DND-41 (cell line): ENCODE measurements at regions not wholly inside any gene's neighbourhood (a gene's known extent, or its start where the extent isn't known, plus 50 kb on each side); places are given as distances from the start of the nearest gene placed in this dataset.

Source experiments
- ATAC-seq: fragments of 200-7000 bp; cut with Tn5 transposase; 3 replicates; pipeline ENCODE4 v1.9.1; 2021; ENCODE audit warnings: low read depth; ENCODE audit not compliant: insufficient read depth
- DNase-seq: peaks from one replicate; pipeline ENCODE4 v3.0.0-alpha.2; 2020
- H2AFZ ChIP-seq: 2 replicates; pipeline ENCODE4 v1.6.0; 2012; ENCODE audit warnings: low read depth, low read length
- H3K27ac ChIP-seq: 2 replicates; pipeline ENCODE4 v1.5.1; 2012; ENCODE audit warnings: low read length, inconsistent platforms
- H3K27me3 ChIP-seq: fragments of 200-600 bp; sonication (generic); 2 replicates; pipeline ENCODE4 v1.6.0; 2012; ENCODE audit warnings: low read length, mild to moderate bottlenecking, inconsistent platforms; ENCODE audit not compliant: insufficient read depth, poor library complexity
- H3K36me3 ChIP-seq: 2 replicates; pipeline ENCODE4 v1.5.1; 2012; ENCODE audit warnings: low read length, inconsistent platforms; ENCODE audit not compliant: insufficient read depth
- H3K4me1 ChIP-seq: 2 replicates; pipeline ENCODE4 v1.5.1; 2012; ENCODE audit warnings: mild to moderate bottlenecking, low read length; ENCODE audit not compliant: insufficient read depth
- H3K4me2 ChIP-seq: 2 replicates; pipeline ENCODE4 v1.6.0; 2012; ENCODE audit warnings: mild to moderate bottlenecking, moderate library complexity, low read length, inconsistent platforms; ENCODE audit not compliant: insufficient read depth
- H3K4me3 ChIP-seq, 2 experiments: fragments of 200-600 bp in 1 of 2; shearing (Covaris generic) in 1 of 2; 2 replicates each; pipeline ENCODE4 v1.5.1; 2012 to 2016; ENCODE audit warnings: inconsistent platforms in 2 of 2, low read length in 2 of 2, mild to moderate bottlenecking in 2 of 2, low read depth in 1 of 2, moderate library complexity in 1 of 2
- H3K79me2 ChIP-seq: 2 replicates; pipeline ENCODE4 v1.6.0; 2012; ENCODE audit warnings: low read length, inconsistent platforms; ENCODE audit not compliant: insufficient read depth
- H3K9ac ChIP-seq: 2 replicates; pipeline ENCODE4 v1.6.0; 2012; ENCODE audit warnings: low read depth, mild to moderate bottlenecking, inconsistent platforms, low read length, moderate library complexity
- H3K9me3 ChIP-seq: 2 replicates; pipeline ENCODE4 v1.5.1; 2012; ENCODE audit warnings: low read length, moderate library complexity, mild to moderate bottlenecking, inconsistent platforms; ENCODE audit not compliant: insufficient read depth, severe bottlenecking
- H4K20me1 ChIP-seq: 2 replicates; pipeline ENCODE4 v1.6.0; 2012; ENCODE audit warnings: low read length; ENCODE audit not compliant: insufficient read depth
- CTCF ChIP-seq: IDR thresholded peaks from 2 replicates; pipeline ENCODE4 v1.5.1; 2012; ENCODE audit warnings: borderline replicate concordance, low read length, moderate library complexity, mild to moderate bottlenecking; ENCODE audit not compliant: poor library complexity, severe bottlenecking; ENCODE audit errors: extremely low read depth
- EZH2 ChIP-seq: IDR thresholded peaks from 3 replicates; pipeline ENCODE4 v1.6.1; 2012; ENCODE audit warnings: borderline replicate concordance, low read depth, mild to moderate bottlenecking, moderate library complexity, low read length, inconsistent platforms; ENCODE audit not compliant: severe bottlenecking

DNA sequence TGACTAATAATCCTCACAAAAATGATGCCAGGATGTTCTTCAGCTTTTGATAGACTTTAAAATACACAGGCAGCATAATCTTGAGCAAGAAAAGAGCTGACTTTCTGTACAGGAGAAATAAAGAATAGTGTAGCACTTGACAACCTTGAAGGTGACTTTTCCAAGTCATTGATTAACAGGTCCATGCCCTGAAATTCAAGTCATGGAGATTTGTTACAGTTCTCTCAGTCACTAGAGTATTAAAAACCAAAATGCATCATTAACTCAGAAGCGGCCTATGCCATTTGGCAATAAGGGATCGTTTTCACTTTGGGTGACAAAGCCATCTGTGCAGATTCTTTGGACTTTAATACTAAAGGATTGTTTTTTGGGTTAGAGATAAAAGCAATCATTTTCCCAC lies 692.7 kb upstream of the SGO1 start:
- no peaks in the 10 kb centered on the region for H3K27me3 ChIP-seq
- no peak for ATAC-seq

DNA sequence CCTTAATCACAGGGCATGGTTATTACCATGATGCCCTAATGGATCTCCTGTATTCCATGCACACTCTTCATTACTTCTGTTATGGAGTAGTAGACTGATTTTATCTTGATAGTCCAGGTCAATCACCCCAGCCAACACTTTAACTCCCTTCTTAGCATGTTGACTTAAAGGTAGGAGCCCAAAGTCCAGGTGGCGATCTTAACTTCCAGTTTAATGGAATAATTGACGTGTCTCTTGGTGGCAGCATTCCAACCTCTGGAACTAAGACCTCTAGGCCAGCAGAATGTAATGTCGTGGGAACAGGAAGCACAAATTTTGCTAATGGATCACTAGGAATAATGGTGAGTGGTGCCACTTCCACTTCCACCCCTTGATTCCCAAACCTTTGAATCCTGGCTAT lies 687.2 kb upstream of the SGO1 start:
- no peak overlapping the region for H3K4me2 ChIP-seq
- no peaks in the 10 kb centered on the region for H3K36me3 ChIP-seq
- no peak for ATAC-seq
- TF ChIP-seq EZH2 (no peak), CTCF (no peak)
- H3K4me3 ChIP-seq: no peak overlapping the region
- H3K4me1 ChIP-seq: no peaks in the 10 kb centered on the region
- no peaks in the 10 kb centered on the region for H4K20me1 ChIP-seq
- H3K9ac ChIP-seq: no peak overlapping the region
- no peaks in the 10 kb centered on the region for H3K27me3 ChIP-seq
- H2AFZ ChIP-seq: no peak overlapping the region
- DNase-seq: no peak
- no peaks in the 10 kb centered on the region for H3K79me2 ChIP-seq
- H3K27ac ChIP-seq: no peak overlapping the region
- H3K9me3 ChIP-seq: no peaks in the 10 kb centered on the region

More for the DNA sequence above, 692.7 kb upstream of the SGO1 start:
- no peak overlapping the region for H3K9ac ChIP-seq
- no peak overlapping the region for H2AFZ ChIP-seq
- no peaks in the 10 kb centered on the region for H3K79me2 ChIP-seq
- no peak overlapping the region for H3K4me3 ChIP-seq
- TF ChIP-seq EZH2 (no peak), CTCF (no peak)
- H3K36me3 ChIP-seq: no peaks in the 10 kb centered on the region
- H4K20me1 ChIP-seq: no peaks in the 10 kb centered on the region
- H3K27ac ChIP-seq: no peak overlapping the region
- DNase-seq: no peak
- no peak overlapping the region for H3K4me2 ChIP-seq
- H3K9me3 ChIP-seq: no peaks in the 10 kb centered on the region
- H3K4me1 ChIP-seq: no peaks in the 10 kb centered on the region

GRCh38 chr3:20870106-20870899 lies 684.3 kb upstream of the SGO1 start:
- Histone ChIP-seq H3K27ac (no peak overlapping the region), H3K4me3 (no peak overlapping the region), H3K27me3 (no peaks in the 10 kb centered on the region), H4K20me1 (no peaks in the 10 kb centered on the region), H2AFZ (no peak overlapping the region), H3K4me2 (no peak overlapping the region), H3K4me1 (no peaks in the 10 kb centered on the region), H3K9me3 (no peaks in the 10 kb centered on the region), H3K9ac (no peak overlapping the region), H3K79me2 (no peaks in the 10 kb centered on the region), H3K36me3 (no peaks in the 10 kb centered on the region)
- ATAC-seq (no peak), DNase-seq (no peak)
- TF ChIP-seq EZH2: no peak
- no peak for TF ChIP-seq CTCF
